Panc1 (cell line): ENCODE measurements at regions not wholly inside any gene's neighbourhood (a gene's known extent, or its start where the extent isn't known, plus 50 kb on each side); places are given as distances from the start of the nearest gene placed in this dataset.

ENCODE experiments used
- ATAC-seq: fragments of 200-7000 bp; cut with Tn5 transposase; 2 replicates; pipeline ENCODE4 v1.9.1; 2020; ENCODE audit warnings: mild to moderate bottlenecking, moderate library complexity
- BruUV-seq: library from RNA; stranded (reverse); fragments of 400-500 nt; replicated peaks from 2 replicates; lab custom pipeline; 2021; lab: Mats Ljungman, UMichigan
- CTCF ChIA-PET: fragments of 300-600 bp; sonication (Branson Sonifier 250); formaldehyde crosslinking; loops from one replicate; lab custom pipeline; 2022; ENCODE audit warnings: antibody characterized with exemption; lab: Charles Lee
- POLR2A ChIA-PET: fragments of 300-600 bp; sonication (Branson Sonifier 250); formaldehyde crosslinking; loops from one replicate; lab custom pipeline; 2022; ENCODE audit warnings: antibody characterized with exemption; lab: Charles Lee
- DNase-seq: peaks from one replicate; pipeline ENCODE4 v3.0.0-alpha.2; 2010; ENCODE audit warnings: low read depth, low spot score
- H3K27ac ChIP-seq: 2 replicates; pipeline ENCODE4 v1.5.1; 2011; ENCODE audit warnings: mild to moderate bottlenecking, low read length, inconsistent platforms
- H3K27me3 ChIP-seq: fragments of 200-500 bp; sonication (Bioruptor generic); 2 replicates; pipeline ENCODE4 v1.6.0; 2014; ENCODE audit warnings: low read length, inconsistent platforms; ENCODE audit not compliant: control insufficient read depth, insufficient read depth
- H3K36me3 ChIP-seq: fragments of 200-500 bp; sonication (Bioruptor generic); 2 replicates; pipeline ENCODE4 v1.5.1; 2014; ENCODE audit warnings: inconsistent platforms, mild to moderate bottlenecking, low read length, moderate library complexity; ENCODE audit not compliant: control insufficient read depth, insufficient read depth
- H3K4me1 ChIP-seq: 2 replicates; pipeline ENCODE4 v1.5.1; 2011; ENCODE audit warnings: inconsistent platforms, mild to moderate bottlenecking, low read length, moderate library complexity; ENCODE audit not compliant: control insufficient read depth, insufficient read depth
- H3K4me3 ChIP-seq, 2 experiments: 2 replicates each; pipeline ENCODE4 v1.5.1; 2011 to 2012; ENCODE audit warnings: low read depth in 2 of 2, low read length in 2 of 2, mild to moderate bottlenecking in 2 of 2, inconsistent platforms in 1 of 2, moderate library complexity in 1 of 2
- H3K9me3 ChIP-seq: fragments of 200-500 bp; sonication (Bioruptor generic); 2 replicates; pipeline ENCODE4 v1.5.1; 2014; ENCODE audit warnings: low read depth, mild to moderate bottlenecking, inconsistent platforms, low read length, moderate library complexity; ENCODE audit not compliant: control insufficient read depth, insufficient read depth
- CTCF ChIP-seq: fragments of 450-650 bp; IDR thresholded peaks from 2 replicates; pipeline ENCODE4 v1.5.1; 2017; ENCODE audit warnings: mild to moderate bottlenecking
- POLR2AphosphoS5 ChIP-seq: IDR thresholded peaks from 2 replicates; pipeline ENCODE4 v1.6.1; 2012; ENCODE audit warnings: mild to moderate bottlenecking, low read depth, low read length, moderate library complexity
- REST ChIP-seq, 2 experiments: IDR thresholded peaks; 2 replicates each; pipeline ENCODE4 v1.6.1; 2011 to 2012; ENCODE audit warnings: low read depth in 2 of 2, control low read depth in 1 of 2, low read length in 1 of 2, mild to moderate bottlenecking in 1 of 2, moderate library complexity in 1 of 2; ENCODE audit not compliant: insufficient read depth in 1 of 2
- SIN3A ChIP-seq: IDR thresholded peaks from 2 replicates; pipeline ENCODE4 v1.6.1; 2012; ENCODE audit warnings: low read depth, mild to moderate bottlenecking, low read length, moderate library complexity, borderline replicate concordance; ENCODE audit not compliant: insufficient read depth
- TCF7L2 ChIP-seq: IDR thresholded peaks from 2 replicates; pipeline ENCODE4 v1.6.1; 2011; ENCODE audit warnings: mild to moderate bottlenecking, low read depth, low read length, inconsistent platforms
- in situ Hi-C: cut with HindIII; loops from 2 replicates; pipeline ENCODE4 v1.10.0; 2016; ENCODE audit warnings: low sequenced_read_pairs, low pct_unique_long_range_greater_than_20kb
- intact Hi-C: fragments of 100-400 bp; cut with micrococcal nuclease; formaldehyde crosslinking; loops from one replicate; pipeline ENCODE4 v1.10.0; 2022; ENCODE audit not compliant: unreplicated experiment

- POLR2A ChIA-PET = no interaction called here
- in situ Hi-C loops (no loop called here), intact Hi-C loops (no loop called here)
- ATAC-seq (no peak), DNase-seq (no peak)
- Histone ChIP-seq H3K4me3 (no peak overlapping the region), H3K9me3 (no peaks in the 10 kb centered on the region), H3K36me3 (no peaks in the 10 kb centered on the region), H3K27me3 (no peaks in the 10 kb centered on the region), H3K4me1 (no peaks in the 10 kb centered on the region), H3K27ac (no peak overlapping the region)
- CTCF ChIA-PET = no interaction called here
- no TSS peak for BruUV-seq
- TF ChIP-seq REST (IDR thresholded peaks at IDR 0.05; ENCODE audit: insufficient read depth in 1 of 2, low read depth in 2 of 2, low read length in 1 of 2) (no peak), TCF7L2 (no peak), POLR2AphosphoS5 (no peak), CTCF (no peak), SIN3A (no peak)
These were observed 117.2 kb downstream of the SLC25A24 start for GRCh38 chr1:108082738-108083562.

- ATAC-seq (no peak), DNase-seq (no peak)
- in situ Hi-C loops = no loop called here
- no peaks in the 10 kb centered on the region for H3K4me1 ChIP-seq
- no peak for TF ChIP-seq TCF7L2
- no peak for TF ChIP-seq POLR2AphosphoS5
- TF ChIP-seq CTCF = no peak
- no peak for TF ChIP-seq REST (IDR thresholded peaks at IDR 0.05; ENCODE audit: insufficient read depth in 1 of 2, low read depth in 2 of 2, low read length in 1 of 2)
- no peak for TF ChIP-seq SIN3A
- no peaks in the 10 kb centered on the region for H3K36me3 ChIP-seq
- intact Hi-C loops = no loop called here
- H3K27ac ChIP-seq = no peak overlapping the region
- H3K27me3 ChIP-seq = no peaks in the 10 kb centered on the region
- BruUV-seq = no TSS peak
- POLR2A ChIA-PET = no interaction called here
- H3K4me3 ChIP-seq = no peak overlapping the region
- no peaks in the 10 kb centered on the region for H3K9me3 ChIP-seq
- CTCF ChIA-PET = no interaction called here
These were observed 117.0 kb upstream of the VAV3 start for GRCh38 chr1:108082001-108082400.
